Esophagus muscularis mucosa (tissue), 4 donors: ENCODE measurements at regions not wholly inside any gene's neighbourhood (a gene's known extent, or its start where the extent isn't known, plus 50 kb on each side); places are given as distances from the start of the nearest gene placed in this dataset.

Experiments used
- EP300 ChIP-seq: sonication (generic); formaldehyde crosslinking; IDR thresholded peaks from one replicate; pipeline ENCODE4 v1.6.1; 2017; ENCODE audit warnings: antibody characterized with exemption
- POLR2A ChIP-seq: fragments of 450-650 bp; IDR thresholded peaks from one replicate; pipeline ENCODE4 v1.6.1; 2017; ENCODE audit warnings: antibody characterized with exemption, moderate library complexity, mild to moderate bottlenecking, low read depth
- POLR2AphosphoS5 ChIP-seq, 2 donors: sonication (generic); formaldehyde crosslinking; IDR thresholded peaks; one replicate each; pipeline ENCODE4 v1.6.1; 2017; ENCODE audit warnings: antibody characterized with exemption in 2 of 2
- TF ChIP-seq, protein P1 (sequence below), 3 experiments: fragments of 200-600 bp in 2 of 3; fragments of 450-650 bp in 1 of 3; sonication (generic) in 2 of 3; IDR thresholded peaks; one replicate each; pipeline ENCODE4 v1.5.1; 2017 to 2019; ENCODE audit warnings: antibody characterized with exemption in 3 of 3, mild to moderate bottlenecking in 2 of 3, moderate library complexity in 1 of 3

DNA sequence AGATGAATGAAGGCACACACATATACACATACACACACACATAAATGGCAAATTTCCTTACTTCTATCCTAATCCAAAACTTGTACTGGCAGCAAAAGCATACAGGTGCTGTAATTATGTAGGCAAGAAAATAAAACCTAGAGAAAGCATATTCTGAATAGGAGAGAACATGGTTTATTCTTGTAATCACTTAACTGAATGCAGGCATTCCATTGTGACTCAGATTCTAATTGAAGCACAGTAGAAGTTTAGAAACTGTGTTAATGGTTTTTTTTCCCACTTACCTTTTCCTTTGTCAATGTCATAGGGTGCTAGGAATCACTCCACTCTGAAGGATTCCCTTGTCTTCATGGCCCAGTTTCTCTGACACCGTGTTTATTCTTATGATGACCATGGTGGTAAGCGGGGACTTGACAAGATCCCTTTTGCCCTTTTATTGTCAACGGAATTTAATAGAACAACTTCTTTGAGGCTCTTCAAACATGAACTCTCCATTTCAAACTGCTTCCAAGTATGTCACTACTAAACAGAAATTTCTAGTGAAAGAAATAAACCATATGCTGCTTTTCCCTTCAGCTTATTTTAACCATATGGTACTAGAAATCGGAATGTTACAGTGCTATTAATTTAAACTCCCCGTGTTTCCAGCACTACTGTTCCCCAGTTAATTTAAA, 164.2 kb downstream of the OGFRL1 start:
- TF ChIP-seq, protein P1, sequence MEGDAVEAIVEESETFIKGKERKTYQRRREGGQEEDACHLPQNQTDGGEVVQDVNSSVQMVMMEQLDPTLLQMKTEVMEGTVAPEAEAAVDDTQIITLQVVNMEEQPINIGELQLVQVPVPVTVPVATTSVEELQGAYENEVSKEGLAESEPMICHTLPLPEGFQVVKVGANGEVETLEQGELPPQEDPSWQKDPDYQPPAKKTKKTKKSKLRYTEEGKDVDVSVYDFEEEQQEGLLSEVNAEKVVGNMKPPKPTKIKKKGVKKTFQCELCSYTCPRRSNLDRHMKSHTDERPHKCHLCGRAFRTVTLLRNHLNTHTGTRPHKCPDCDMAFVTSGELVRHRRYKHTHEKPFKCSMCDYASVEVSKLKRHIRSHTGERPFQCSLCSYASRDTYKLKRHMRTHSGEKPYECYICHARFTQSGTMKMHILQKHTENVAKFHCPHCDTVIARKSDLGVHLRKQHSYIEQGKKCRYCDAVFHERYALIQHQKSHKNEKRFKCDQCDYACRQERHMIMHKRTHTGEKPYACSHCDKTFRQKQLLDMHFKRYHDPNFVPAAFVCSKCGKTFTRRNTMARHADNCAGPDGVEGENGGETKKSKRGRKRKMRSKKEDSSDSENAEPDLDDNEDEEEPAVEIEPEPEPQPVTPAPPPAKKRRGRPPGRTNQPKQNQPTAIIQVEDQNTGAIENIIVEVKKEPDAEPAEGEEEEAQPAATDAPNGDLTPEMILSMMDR (IDR thresholded peaks at IDR 0.05), result no peak
- TF ChIP-seq EP300 (no peak), POLR2A (no peak), POLR2AphosphoS5 (IDR thresholded peaks at IDR 0.05) (no peak)
